Urothelium cell line (cell line): ENCODE measurements at regions not wholly inside any gene's neighbourhood (a gene's known extent, or its start where the extent isn't known, plus 50 kb on each side); places are given as distances from the start of the nearest gene placed in this dataset.

Source experiments
- DNase-seq: peaks from one replicate; pipeline ENCODE4 v3.0.0; 2011; ENCODE audit warnings: low spot score, mixed read lengths
- FAIRE-seq: peaks from 2 replicates; lab custom pipeline; 2011; peaks lifted over from hg19 to GRCh38; lab: Jason Lieb, UNC

GRCh38 chr3:152710549-152710948, 124.4 kb upstream of the P2RY1 start:
- DNase-seq (no peak), FAIRE-seq (no peak)

GRCh38 chr3:152713989-152714388, 120.9 kb upstream of the P2RY1 start:
- DNase-seq (no peak), FAIRE-seq (no peak)

- no peak for DNase-seq
- no peak for FAIRE-seq
Measured at GRCh38 chr3:152714507-152714906, 120.4 kb upstream of the P2RY1 start.

GRCh38 chr3:152717252-152717651, 117.7 kb upstream of the P2RY1 start:
- no peak for DNase-seq
- FAIRE-seq, result no peak

GRCh38 chr3:152718810-152719209, 116.1 kb upstream of the P2RY1 start:
- no peak for DNase-seq
- no peak for FAIRE-seq

GRCh38 chr3:152719264-152719663, 115.7 kb upstream of the P2RY1 start:
- FAIRE-seq, result no peak
- peak; percentile 13 for DNase-seq

- no peak for DNase-seq
- FAIRE-seq, result no peak
Measured at GRCh38 chr3:152720951-152721718, 113.8 kb upstream of the P2RY1 start.

GRCh38 chr3:152724270-152724669, 110.7 kb upstream of the P2RY1 start:
- no peak for FAIRE-seq

GRCh38 chr3:152728231-152728980, 106.5 kb upstream of the P2RY1 start:
- FAIRE-seq (no peak), DNase-seq (no peak)

More at GRCh38 chr3:152724270-152724669, 110.7 kb upstream of the P2RY1 start:
- DNase-seq, result no peak

GRCh38 chr3:152729906-152730305, 105.0 kb upstream of the P2RY1 start:
- no peak for DNase-seq
- FAIRE-seq, result no peak

GRCh38 chr3:152731511-152731910, 103.4 kb upstream of the P2RY1 start:
- DNase-seq (no peak), FAIRE-seq (no peak)

GRCh38 chr3:152733584-152734119, 101.3 kb upstream of the P2RY1 start:
- DNase-seq (no peak), FAIRE-seq (no peak)

GRCh38 chr3:152737021-152737908, 97.7 kb upstream of the P2RY1 start:
- FAIRE-seq (no peak), DNase-seq (peak; percentile 67)

GRCh38 chr3:152738656-152739055, 96.3 kb upstream of the P2RY1 start:
- FAIRE-seq (no peak), DNase-seq (no peak)

- DNase-seq (no peak), FAIRE-seq (no peak)
Measured at GRCh38 chr3:152742368-152743347, 92.3 kb upstream of the P2RY1 start.

GRCh38 chr3:152745646-152746045, 89.3 kb upstream of the P2RY1 start:
- FAIRE-seq, result no peak
- no peak for DNase-seq

- no peak for DNase-seq
- no peak for FAIRE-seq
Measured at GRCh38 chr3:152754303-152754702, 80.6 kb upstream of the P2RY1 start.

- DNase-seq (no peak), FAIRE-seq (no peak)
Measured at GRCh38 chr3:152756807-152757206, 78.1 kb upstream of the P2RY1 start.

- no peak for FAIRE-seq
- DNase-seq, result no peak
Measured at GRCh38 chr3:152760024-152760563, 74.8 kb upstream of the P2RY1 start.
